ENCODE measurements at regions not wholly inside any gene's neighbourhood (a gene's known extent, or its start where the extent isn't known, plus 50 kb on each side); places are given as distances from the start of the nearest gene placed in this dataset.

- no peak for DNase-seq (ENCODE audit: low spot score)
- Mint-ChIP-seq H3K9me3 (ENCODE audit: low read depth) (peaks cover 9% of the 10 kb centered on the region), H3K27me3 (ENCODE audit: low read depth) (no peaks in the 10 kb centered on the region), H3K4me1 (ENCODE audit: low read depth) (no peaks in the 10 kb centered on the region), H3K36me3 (ENCODE audit: low read depth) (peaks cover 2% of the 10 kb centered on the region), H3K27ac (ENCODE audit: unreplicated experiment) (no peak overlapping the region), H3K4me3 (ENCODE audit: unreplicated experiment) (no peak overlapping the region)
- TF ChIP-seq CTCF (IDR thresholded peaks at IDR 0.05) = no peak
Observed at GRCh38 chr13:69566104-69566716, 541.4 kb upstream of the ATXN8OS start.

DNA sequence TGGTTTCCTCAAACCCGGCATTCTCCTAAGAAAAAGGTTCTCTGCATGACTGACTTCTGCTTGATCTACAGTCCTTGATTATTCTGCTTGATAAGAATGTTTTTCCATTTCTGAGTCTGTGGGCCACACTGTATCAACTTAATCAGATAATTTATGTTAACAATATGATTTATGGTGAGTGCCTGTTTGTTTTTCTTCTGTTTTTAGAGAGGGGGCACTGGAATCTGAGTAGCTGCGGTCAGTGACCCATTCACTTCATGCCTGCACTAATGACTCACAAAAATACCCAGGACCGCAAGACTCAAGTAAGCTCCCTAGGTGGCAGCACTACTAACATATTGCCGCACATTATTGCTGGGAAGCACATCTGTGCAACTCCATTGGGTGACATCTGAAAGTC, 542.3 kb upstream of the ATXN8OS start:
- DNase-seq (ENCODE audit: low spot score) = no peak
- H3K27ac Mint-ChIP-seq (ENCODE audit: unreplicated experiment) = no peak overlapping the region
- no peak overlapping the region for H3K4me3 Mint-ChIP-seq (ENCODE audit: unreplicated experiment)
- H3K9me3 Mint-ChIP-seq (ENCODE audit: low read depth) = peaks cover 9% of the 10 kb centered on the region
- H3K4me1 Mint-ChIP-seq (ENCODE audit: low read depth) = no peaks in the 10 kb centered on the region
- H3K36me3 Mint-ChIP-seq (ENCODE audit: low read depth) = peaks cover 2% of the 10 kb centered on the region
- peak; percentile 67 for TF ChIP-seq CTCF (IDR thresholded peaks at IDR 0.05)
- H3K27me3 Mint-ChIP-seq (ENCODE audit: low read depth) = no peaks in the 10 kb centered on the region

DNA sequence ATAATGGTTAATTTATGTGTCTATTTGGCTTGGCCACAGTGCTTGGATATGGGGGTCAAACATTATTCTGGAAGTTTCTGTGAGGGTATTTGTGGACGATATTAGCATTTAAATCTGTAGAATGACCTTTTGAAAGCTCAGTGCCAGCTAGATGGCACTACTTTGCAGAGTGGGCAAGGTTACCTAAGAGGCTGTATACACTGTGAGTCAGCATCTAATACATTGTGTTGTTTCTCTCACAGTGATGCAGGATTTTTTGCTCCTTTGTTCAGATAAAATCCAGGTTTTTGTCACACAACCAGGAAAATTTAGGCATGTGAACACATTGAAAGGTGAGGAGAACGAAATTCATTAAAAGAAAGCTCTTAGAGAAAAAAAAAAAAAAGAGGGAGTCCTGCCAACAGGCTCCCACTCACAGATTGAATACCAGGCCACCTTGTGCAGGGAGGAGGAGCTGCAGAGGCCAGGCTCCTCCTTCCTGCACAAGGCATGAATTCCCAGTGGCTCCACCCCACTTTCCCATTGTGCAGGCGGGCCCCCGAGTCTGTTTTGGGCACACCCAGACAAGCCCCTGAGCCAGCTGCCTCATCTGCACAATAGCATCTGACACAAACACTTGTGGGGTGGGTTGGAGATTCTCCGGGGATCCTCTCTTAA, 551.0 kb upstream of the ATXN8OS start:
- TF ChIP-seq CTCF (IDR thresholded peaks at IDR 0.05) = no peak
- no peak overlapping the region for H3K4me3 Mint-ChIP-seq (ENCODE audit: unreplicated experiment)
- no peaks in the 10 kb centered on the region for H3K36me3 Mint-ChIP-seq (ENCODE audit: low read depth)
- DNase-seq (ENCODE audit: low spot score) = no peak
- H3K9me3 Mint-ChIP-seq (ENCODE audit: low read depth) = no peaks in the 10 kb centered on the region
- peaks cover 1% of the 10 kb centered on the region for H3K27me3 Mint-ChIP-seq (ENCODE audit: low read depth)
- H3K27ac Mint-ChIP-seq (ENCODE audit: unreplicated experiment) = no peak overlapping the region
- no peaks in the 10 kb centered on the region for H3K4me1 Mint-ChIP-seq (ENCODE audit: low read depth)

DNA sequence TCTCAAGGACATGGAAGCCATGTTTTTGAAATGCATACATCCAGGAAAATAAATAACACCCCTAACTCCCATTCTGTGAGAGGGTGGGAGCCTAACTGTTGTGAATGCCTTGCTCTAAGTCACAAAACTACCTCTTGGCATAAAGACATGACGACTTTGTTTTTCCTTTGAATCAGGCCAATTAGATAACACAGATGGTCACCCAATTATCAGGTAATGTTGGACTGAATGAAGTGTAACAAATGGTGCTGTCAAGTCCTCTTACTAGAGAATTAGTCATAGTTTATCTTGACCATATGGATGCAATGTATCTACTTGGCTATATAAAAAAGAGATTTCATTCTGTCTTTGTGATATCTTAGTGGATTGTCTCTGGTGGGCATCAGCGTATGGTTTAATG, 553.6 kb upstream of the ATXN8OS start:
- H3K4me1 Mint-ChIP-seq (ENCODE audit: low read depth) = no peaks in the 10 kb centered on the region
- H3K27me3 Mint-ChIP-seq (ENCODE audit: low read depth) = peaks cover 1% of the 10 kb centered on the region
- no peak for TF ChIP-seq CTCF (IDR thresholded peaks at IDR 0.05)
- H3K4me3 Mint-ChIP-seq (ENCODE audit: unreplicated experiment) = no peak overlapping the region
- H3K36me3 Mint-ChIP-seq (ENCODE audit: low read depth) = no peaks in the 10 kb centered on the region
- no peak for DNase-seq (ENCODE audit: low spot score)
- H3K27ac Mint-ChIP-seq (ENCODE audit: unreplicated experiment) = no peak overlapping the region
- no peaks in the 10 kb centered on the region for H3K9me3 Mint-ChIP-seq (ENCODE audit: low read depth)

GRCh38 chr13:69551193-69551592, 556.4 kb upstream of the ATXN8OS start:
- no peak overlapping the region for H3K4me3 Mint-ChIP-seq (ENCODE audit: unreplicated experiment)
- no peak overlapping the region for H3K27ac Mint-ChIP-seq (ENCODE audit: unreplicated experiment)
- no peak for DNase-seq (ENCODE audit: low spot score)
- no peaks in the 10 kb centered on the region for H3K36me3 Mint-ChIP-seq (ENCODE audit: low read depth)
- no peak for TF ChIP-seq CTCF (IDR thresholded peaks at IDR 0.05)
- H3K9me3 Mint-ChIP-seq (ENCODE audit: low read depth) = no peaks in the 10 kb centered on the region
- peaks cover 1% of the 10 kb centered on the region for H3K27me3 Mint-ChIP-seq (ENCODE audit: low read depth)
- H3K4me1 Mint-ChIP-seq (ENCODE audit: low read depth) = no peaks in the 10 kb centered on the region
